NB4 (cell line): ENCODE measurements at regions not wholly inside any gene's neighbourhood (a gene's known extent, or its start where the extent isn't known, plus 50 kb on each side); places are given as distances from the start of the nearest gene placed in this dataset.

Source experiments
- DNase-seq: peaks from one replicate; pipeline ENCODE4 v3.0.0; 2010; ENCODE audit warnings: low read depth
- H3K4me3 ChIP-seq: one replicate; pipeline ENCODE4 v1.5.1; 2011; ENCODE audit warnings: mild to moderate bottlenecking, low read depth, low read length, moderate library complexity
- CTCF ChIP-seq: IDR thresholded peaks from one replicate; pipeline ENCODE4 v1.5.1; 2012; ENCODE audit warnings: low read depth, low read length
- MAX ChIP-seq: IDR thresholded peaks from 2 replicates; pipeline ENCODE4 v1.6.1; 2011; ENCODE audit warnings: low read depth, low read length
- MYC ChIP-seq: IDR thresholded peaks from 2 replicates; pipeline ENCODE4 v1.6.1; 2011; ENCODE audit warnings: low read depth, low read length
- POLR2A ChIP-seq: IDR thresholded peaks from 2 replicates; pipeline ENCODE4 v1.6.1; 2011; ENCODE audit warnings: mild to moderate bottlenecking; ENCODE audit not compliant: insufficient read length; ENCODE audit errors: extremely low read depth

GRCh38 chr14:34224221-34224620 is 237.8 kb downstream of the SPTSSA start:
- TF ChIP-seq MAX (no peak), POLR2A (no peak), MYC (no peak), CTCF (no peak)
- no peak for DNase-seq
- H3K4me3 ChIP-seq: no peak overlapping the region

GRCh38 chr14:34223373-34224148 is 238.5 kb downstream of the SPTSSA start:
- DNase-seq: no peak
- TF ChIP-seq MYC: no peak
- no peak for TF ChIP-seq POLR2A
- no peak for TF ChIP-seq MAX
- TF ChIP-seq CTCF: no peak
- H3K4me3 ChIP-seq: no peak overlapping the region

GRCh38 chr14:34222867-34223266 is 239.2 kb downstream of the SPTSSA start:
- TF ChIP-seq CTCF (no peak), MAX (no peak), MYC (no peak), POLR2A (no peak)
- H3K4me3 ChIP-seq: no peak overlapping the region
- no peak for DNase-seq

GRCh38 chr14:34222122-34222521 is 239.9 kb downstream of the SPTSSA start:
- no peak overlapping the region for H3K4me3 ChIP-seq
- no peak for TF ChIP-seq CTCF
- TF ChIP-seq MYC: no peak
- TF ChIP-seq MAX: no peak
- TF ChIP-seq POLR2A: no peak
- no peak for DNase-seq

- DNase-seq: peak; percentile 2
- no peak for TF ChIP-seq MYC
- TF ChIP-seq CTCF: no peak
- no peak for TF ChIP-seq MAX
- TF ChIP-seq POLR2A: no peak
- H3K4me3 ChIP-seq: no peak overlapping the region
Measured at GRCh38 chr14:34220921-34221320, 241.1 kb downstream of the SPTSSA start.
